Neuron (in vitro differentiated cells): ENCODE measurements at regions not wholly inside any gene's neighbourhood (a gene's known extent, or its start where the extent isn't known, plus 50 kb on each side); places are given as distances from the start of the nearest gene placed in this dataset.

Experiments
- H2AFZ ChIP-seq: one replicate; pipeline ENCODE4 v1.6.1; 2013; ENCODE audit warnings: low read depth, mild to moderate bottlenecking, inconsistent platforms, low read length, moderate library complexity
- H3K27me3 ChIP-seq: one replicate; pipeline ENCODE4 v1.6.1; 2013; ENCODE audit warnings: low read length; ENCODE audit not compliant: insufficient read depth
- H3K36me3 ChIP-seq: one replicate; pipeline ENCODE4 v1.6.1; 2013; ENCODE audit warnings: low read length; ENCODE audit not compliant: insufficient read depth
- H3K4me1 ChIP-seq: one replicate; pipeline ENCODE4 v1.6.1; 2013; ENCODE audit warnings: low read length; ENCODE audit not compliant: insufficient read depth
- H3K4me3 ChIP-seq: 2 replicates; pipeline ENCODE4 v1.5.1; 2013; ENCODE audit warnings: mild to moderate bottlenecking, low read length, moderate library complexity
- H3K9me3 ChIP-seq: one replicate; pipeline ENCODE4 v1.6.1; 2013; ENCODE audit warnings: low read length

DNA sequence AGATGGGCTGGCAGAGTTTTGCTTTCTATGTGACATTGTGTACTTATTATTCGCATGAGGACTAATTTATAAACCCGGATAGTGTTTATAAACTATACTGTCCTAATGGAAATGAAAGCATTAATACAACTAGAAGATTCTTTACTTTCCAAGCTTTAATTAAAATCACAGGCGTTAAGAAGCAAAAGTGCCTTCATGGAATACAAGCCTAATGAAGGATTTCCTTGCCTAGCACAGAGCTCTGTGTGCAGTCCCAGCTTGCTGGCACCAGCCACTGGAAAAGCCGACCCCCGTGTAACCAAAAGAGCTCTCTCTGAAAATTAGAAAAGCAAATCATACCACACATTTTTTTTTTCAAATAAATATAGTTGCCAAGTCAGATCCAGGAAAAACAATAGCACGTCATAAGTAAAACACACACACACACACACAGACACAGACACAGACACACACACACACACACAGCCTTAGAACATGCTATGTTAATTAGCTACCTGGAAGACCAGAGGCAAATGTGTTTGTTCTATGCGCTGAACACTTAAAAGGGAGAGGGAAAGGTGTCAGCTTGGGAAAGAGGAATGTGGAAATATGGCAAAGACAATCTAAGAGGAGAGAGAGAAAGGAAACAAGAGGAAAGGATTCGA is 1084.2 kb downstream of the TUSC7 start:
- Histone ChIP-seq H3K9me3 (no peaks in the 10 kb centered on the region), H3K4me1 (peaks cover 24% of the 10 kb centered on the region), H3K27me3 (no peaks in the 10 kb centered on the region), H2AFZ (no peak overlapping the region), H3K4me3 (no peak overlapping the region), H3K36me3 (no peaks in the 10 kb centered on the region)

DNA sequence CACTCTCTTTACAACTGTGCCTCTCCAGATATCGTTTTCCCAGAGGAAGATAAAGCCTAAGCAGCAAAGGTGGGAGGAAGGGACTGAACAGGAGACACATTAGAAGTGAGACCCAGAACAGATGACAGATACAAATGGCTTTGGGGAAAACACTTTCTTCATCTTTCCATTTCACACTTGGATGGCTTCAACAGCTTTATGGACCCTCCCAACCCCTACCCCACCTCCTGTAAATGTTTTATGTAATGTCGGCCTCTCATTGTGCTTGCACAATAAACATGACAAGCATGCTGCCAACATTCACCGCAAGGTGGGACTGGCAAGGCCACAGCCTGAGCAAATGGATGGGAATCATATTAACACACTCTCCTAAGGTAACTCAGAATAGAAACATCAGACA is 1088.6 kb downstream of the TUSC7 start:
- Histone ChIP-seq H3K4me1 (peaks cover 4% of the 10 kb centered on the region), H3K27me3 (no peaks in the 10 kb centered on the region), H3K36me3 (no peaks in the 10 kb centered on the region), H3K9me3 (no peaks in the 10 kb centered on the region), H2AFZ (no peak overlapping the region), H3K4me3 (no peak overlapping the region)

DNA sequence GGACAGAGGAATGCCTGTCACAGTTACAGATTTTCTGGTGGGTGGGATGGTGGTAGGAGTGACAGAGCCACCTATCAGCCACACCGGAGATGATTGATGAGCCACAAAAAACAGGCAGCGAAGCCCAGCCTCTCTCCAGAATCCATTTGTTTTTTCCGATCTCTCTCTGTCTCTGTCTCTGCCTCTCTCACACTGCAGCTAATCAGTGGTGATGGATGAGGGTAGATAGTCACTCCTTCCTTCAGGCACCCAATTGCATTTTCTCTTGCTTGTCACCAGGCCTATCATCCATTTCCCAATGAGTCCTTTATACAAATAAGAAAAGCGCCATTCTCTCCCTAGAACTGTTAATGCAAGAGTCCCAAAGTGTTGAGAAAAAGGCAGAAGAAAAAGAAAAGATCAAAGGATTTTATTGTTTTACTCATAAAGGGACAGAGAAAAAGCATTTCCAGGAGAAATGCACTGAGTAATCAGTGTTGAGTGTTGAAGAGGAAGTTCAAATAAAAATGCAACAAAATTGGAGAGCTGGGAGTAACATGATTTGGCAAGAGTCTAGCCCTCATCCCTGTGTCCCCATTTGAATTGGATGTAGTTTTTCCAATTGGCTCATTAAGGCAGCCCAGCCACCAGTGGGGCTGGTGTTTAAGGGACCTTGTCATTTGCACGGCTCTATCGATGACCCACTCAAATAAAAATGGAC is 1089.3 kb downstream of the TUSC7 start:
- Histone ChIP-seq H3K9me3 (no peaks in the 10 kb centered on the region), H3K4me3 (no peak overlapping the region), H3K4me1 (peaks cover 3% of the 10 kb centered on the region), H2AFZ (no peak overlapping the region), H3K36me3 (no peaks in the 10 kb centered on the region), H3K27me3 (no peaks in the 10 kb centered on the region)

DNA sequence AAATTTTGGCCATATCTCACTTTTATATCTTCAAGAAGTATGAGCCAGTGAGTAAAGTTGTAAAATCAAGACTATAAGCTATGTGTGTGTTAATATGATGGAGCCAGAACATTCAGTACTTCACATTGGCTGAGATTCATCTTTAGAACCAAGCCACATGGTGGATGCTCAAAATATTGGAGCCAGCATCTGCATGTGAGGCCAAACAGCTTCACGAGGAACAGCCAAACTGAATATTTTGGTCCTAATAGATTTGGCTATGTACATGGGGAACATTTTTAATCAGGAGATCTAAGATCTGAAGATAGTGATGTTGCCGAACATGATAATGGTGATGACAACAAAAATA is 1089.8 kb downstream of the TUSC7 start:
- no peaks in the 10 kb centered on the region for H3K9me3 ChIP-seq
- H3K36me3 ChIP-seq: no peaks in the 10 kb centered on the region
- H3K27me3 ChIP-seq: no peaks in the 10 kb centered on the region
- no peak overlapping the region for H2AFZ ChIP-seq
- H3K4me1 ChIP-seq: no peaks in the 10 kb centered on the region
- H3K4me3 ChIP-seq: no peak overlapping the region

DNA sequence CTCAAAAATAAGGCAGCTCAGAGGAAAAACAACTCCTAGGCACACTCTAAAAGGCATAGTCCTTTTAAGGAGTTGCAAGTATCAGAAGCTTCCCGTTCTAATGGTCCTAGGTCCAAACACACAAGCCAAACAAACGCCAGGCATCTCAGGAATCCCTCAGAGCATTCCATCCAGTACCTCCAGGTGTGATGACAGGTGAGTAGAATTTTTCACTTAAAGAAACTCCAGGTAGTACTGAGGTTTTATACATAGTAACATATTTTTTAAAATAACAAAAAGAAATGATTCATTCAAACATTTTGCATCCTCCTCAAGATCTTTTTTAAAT is 1092.3 kb downstream of the TUSC7 start:
- no peaks in the 10 kb centered on the region for H3K27me3 ChIP-seq
- H3K9me3 ChIP-seq: no peaks in the 10 kb centered on the region
- no peak overlapping the region for H2AFZ ChIP-seq
- no peaks in the 10 kb centered on the region for H3K4me1 ChIP-seq
- no peaks in the 10 kb centered on the region for H3K36me3 ChIP-seq
- H3K4me3 ChIP-seq: no peak overlapping the region

DNA sequence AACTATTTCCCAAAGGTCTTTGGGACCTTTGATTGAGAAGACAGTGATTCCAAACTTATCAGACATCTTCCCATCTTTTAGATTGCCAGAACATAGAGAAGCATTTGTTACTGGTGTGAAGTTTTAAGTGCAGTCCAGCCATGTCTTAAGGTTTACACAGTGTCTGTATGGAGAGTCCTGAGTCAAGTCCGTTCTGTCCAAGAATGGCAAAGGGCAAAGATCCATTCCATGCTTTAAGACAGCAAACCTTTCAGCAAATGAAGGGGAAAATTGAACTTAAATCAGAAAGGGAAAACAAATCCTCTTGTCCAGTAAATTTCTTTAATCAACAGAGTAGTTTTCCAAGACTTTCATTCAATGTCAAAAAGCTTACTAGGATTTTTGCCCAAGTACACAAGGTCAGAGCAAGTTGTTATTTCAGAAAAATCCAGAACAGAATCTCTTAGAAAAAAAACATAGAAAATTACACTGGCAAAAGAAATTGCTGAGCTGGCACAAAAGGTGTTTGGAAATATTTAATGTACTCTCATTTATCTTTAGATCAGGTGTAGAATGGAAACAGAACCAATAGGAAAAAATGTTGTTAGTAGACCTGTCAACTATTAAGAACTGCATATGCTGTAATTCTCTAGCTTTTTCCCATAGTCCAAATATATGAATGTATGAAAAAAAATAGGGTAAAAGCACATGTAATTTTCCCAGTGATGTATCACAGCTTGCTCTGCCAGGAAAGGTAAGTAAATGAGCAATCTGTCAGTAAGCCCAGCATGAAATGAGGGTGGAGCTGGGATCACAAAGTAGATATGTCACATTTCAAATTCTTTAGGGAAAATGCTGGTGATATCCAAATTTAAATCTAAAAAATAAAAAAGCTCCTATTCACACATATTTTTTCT is 1099.9 kb downstream of the TUSC7 start:
- Histone ChIP-seq H3K4me3 (no peak overlapping the region), H3K9me3 (no peaks in the 10 kb centered on the region), H3K4me1 (peaks cover 2% of the 10 kb centered on the region), H3K27me3 (no peaks in the 10 kb centered on the region), H2AFZ (no peak overlapping the region), H3K36me3 (no peaks in the 10 kb centered on the region)

DNA sequence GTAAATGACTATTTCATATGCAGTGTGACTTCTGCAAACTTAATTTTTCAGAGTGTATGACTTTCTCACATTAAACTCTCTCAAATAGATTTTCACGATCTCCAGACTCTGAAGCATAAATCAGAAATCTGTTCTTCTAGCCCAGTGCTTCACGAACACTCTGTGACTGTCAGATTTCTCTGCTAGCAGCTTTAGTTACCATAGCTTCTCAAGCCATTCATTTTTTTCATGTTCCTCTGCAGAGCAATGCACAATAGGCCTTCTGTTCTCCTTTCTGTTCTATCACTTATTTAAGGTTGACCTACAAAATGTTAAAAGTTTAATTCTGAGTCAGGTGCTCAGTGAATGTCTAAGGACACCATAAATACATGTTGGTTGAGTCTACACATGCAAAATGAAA is 1102.2 kb downstream of the TUSC7 start:
- H3K27me3 ChIP-seq: no peaks in the 10 kb centered on the region
- no peak overlapping the region for H3K4me3 ChIP-seq
- no peaks in the 10 kb centered on the region for H3K9me3 ChIP-seq
- H2AFZ ChIP-seq: no peak overlapping the region
- H3K36me3 ChIP-seq: no peaks in the 10 kb centered on the region
- H3K4me1 ChIP-seq: peaks cover 2% of the 10 kb centered on the region

DNA sequence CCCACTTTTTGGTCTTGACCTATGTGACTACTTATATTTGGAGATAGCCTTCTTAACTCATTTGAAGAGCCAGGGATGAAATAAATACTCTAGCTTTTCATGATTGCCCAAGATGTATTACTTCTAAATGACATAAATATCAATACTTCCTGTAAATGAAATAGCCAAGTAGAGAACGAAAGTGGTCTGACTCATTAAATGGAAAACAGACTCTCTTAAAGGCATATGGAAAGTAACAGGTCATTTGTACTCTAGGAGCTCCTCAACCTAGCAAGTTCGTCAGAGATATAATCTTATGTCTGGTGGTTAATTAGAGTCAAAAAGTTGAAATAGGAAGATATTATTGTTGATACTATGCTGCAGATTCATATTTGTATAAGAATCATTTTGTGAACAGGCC is 1105.4 kb downstream of the TUSC7 start:
- Histone ChIP-seq H3K36me3 (no peaks in the 10 kb centered on the region), H3K4me3 (no peak overlapping the region), H3K4me1 (peaks cover 2% of the 10 kb centered on the region), H3K27me3 (no peaks in the 10 kb centered on the region), H3K9me3 (no peaks in the 10 kb centered on the region), H2AFZ (no peak overlapping the region)

DNA sequence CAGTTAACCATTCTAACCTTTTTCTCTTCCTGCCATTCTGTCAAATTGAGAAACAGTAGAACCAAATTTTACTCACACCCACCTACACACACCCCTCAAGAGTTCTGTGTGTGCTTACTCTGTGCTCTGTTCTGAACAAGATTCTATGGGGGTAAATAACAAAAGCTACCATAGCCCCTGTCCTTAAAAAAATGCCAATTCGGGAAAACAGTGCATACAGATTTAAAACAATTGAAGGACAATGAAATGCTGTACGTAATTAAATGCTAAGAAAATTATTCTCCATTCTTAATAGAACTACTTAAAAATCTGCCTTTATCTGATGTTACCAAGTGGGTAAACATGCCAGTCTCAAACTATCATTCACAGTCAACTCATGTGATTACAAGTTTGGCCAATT is 1107.5 kb downstream of the TUSC7 start:
- Histone ChIP-seq H3K4me1 (no peaks in the 10 kb centered on the region), H3K27me3 (no peaks in the 10 kb centered on the region), H2AFZ (no peak overlapping the region), H3K36me3 (no peaks in the 10 kb centered on the region), H3K9me3 (no peaks in the 10 kb centered on the region), H3K4me3 (no peak overlapping the region)

DNA sequence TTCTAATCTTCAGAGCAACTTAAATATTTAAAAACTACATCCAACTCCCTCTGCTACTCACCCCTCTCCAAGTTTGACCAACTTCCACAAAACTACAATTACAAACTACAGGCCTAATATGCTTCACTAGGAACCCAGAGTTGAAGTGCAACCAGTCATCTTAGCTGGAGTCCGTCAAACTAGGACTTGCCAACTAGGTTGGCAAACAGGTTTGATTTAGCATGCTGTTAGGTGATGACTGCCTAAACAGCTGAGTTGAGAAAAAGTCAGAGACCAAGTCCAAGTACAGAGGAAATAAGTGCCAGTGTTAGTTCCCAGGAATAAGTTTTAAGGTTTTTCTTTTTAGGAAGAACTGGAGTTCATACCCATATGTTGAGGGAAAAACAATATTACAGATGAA is 1109.0 kb downstream of the TUSC7 start:
- Histone ChIP-seq H3K4me3 (no peak overlapping the region), H3K4me1 (no peaks in the 10 kb centered on the region), H3K36me3 (no peaks in the 10 kb centered on the region), H3K9me3 (no peaks in the 10 kb centered on the region), H2AFZ (no peak overlapping the region), H3K27me3 (no peaks in the 10 kb centered on the region)

DNA sequence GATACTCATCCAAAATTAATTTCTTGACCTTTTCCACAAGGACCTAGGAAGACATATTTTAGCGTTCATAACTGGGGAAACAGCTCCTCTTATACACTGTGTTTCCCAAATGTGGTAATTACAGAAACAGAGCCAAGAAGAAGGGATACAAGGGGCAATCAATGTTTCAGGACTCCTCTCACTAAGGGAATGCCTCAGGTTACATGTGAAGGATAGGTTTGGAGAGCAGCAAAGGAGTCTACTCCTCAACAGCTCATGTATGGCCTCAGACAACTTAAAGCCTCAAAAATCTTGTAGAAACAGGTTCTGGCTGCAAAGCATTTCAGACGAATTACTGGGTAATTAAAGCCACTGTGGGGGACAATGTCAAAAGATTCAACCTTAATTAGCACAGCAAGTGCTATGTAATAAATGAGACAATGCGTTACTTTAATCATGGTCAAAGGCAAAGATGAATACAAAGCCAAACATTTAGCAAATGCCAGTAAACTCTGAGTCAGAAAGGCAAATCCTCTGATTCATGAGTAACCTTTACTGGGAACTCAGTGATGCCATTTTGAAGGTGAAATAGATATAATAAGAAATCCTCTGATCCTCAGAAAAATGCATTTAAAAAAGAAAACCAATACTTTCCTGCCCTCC is 1111.2 kb downstream of the TUSC7 start:
- H3K27me3 ChIP-seq: no peaks in the 10 kb centered on the region
- no peaks in the 10 kb centered on the region for H3K9me3 ChIP-seq
- no peaks in the 10 kb centered on the region for H3K4me1 ChIP-seq
- no peaks in the 10 kb centered on the region for H3K36me3 ChIP-seq
- no peak overlapping the region for H2AFZ ChIP-seq
- no peak overlapping the region for H3K4me3 ChIP-seq

DNA sequence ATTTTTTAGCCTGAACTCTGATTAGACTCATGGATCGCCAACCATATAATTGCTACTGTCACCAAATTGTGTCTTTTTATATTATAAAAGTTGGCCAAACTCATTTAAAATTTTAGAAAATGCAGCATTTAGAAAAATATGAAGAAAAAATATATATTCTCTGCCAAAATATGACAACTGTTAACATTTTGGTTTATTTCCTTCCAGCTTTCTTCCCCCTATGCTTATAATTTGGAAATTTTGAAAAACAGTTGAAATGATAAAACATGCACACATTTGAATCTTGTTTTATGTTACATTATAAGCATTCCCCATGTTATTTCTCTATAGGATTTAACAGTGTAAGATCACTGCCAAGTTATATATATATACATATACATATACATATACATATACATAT is 1112.8 kb downstream of the TUSC7 start:
- H3K36me3 ChIP-seq: no peaks in the 10 kb centered on the region

DNA sequence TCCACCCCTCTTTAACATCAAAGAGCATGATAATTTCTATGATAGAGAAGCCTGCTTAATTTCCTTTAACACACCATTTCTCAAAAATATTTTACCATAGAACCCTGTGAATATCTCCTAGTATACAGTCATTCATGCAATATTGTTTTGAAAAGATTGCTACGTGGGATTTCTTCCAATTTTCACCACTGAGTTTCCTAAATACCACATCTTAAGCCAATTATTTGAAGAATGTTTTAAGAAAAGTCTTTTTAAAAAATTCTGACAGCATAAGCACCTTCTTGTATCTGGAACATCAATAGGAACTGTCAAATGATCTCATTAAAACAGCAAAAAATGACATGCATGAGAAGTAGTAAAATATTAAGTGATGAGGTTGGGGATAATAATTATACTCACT is 1126.7 kb downstream of the TUSC7 start:
- H3K9me3 ChIP-seq: no peaks in the 10 kb centered on the region
- no peak overlapping the region for H2AFZ ChIP-seq
- peaks cover 7% of the 10 kb centered on the region for H3K4me1 ChIP-seq
- no peaks in the 10 kb centered on the region for H3K27me3 ChIP-seq
- no peak overlapping the region for H3K4me3 ChIP-seq
- no peaks in the 10 kb centered on the region for H3K36me3 ChIP-seq

More for the DNA sequence above, 1112.8 kb downstream of the TUSC7 start:
- Histone ChIP-seq H2AFZ (no peak overlapping the region), H3K9me3 (no peaks in the 10 kb centered on the region), H3K4me1 (no peaks in the 10 kb centered on the region), H3K27me3 (no peaks in the 10 kb centered on the region), H3K4me3 (no peak overlapping the region)
